Neuron (in vitro differentiated cells): ENCODE measurements at regions not wholly inside any gene's neighbourhood (a gene's known extent, or its start where the extent isn't known, plus 50 kb on each side); places are given as distances from the start of the nearest gene placed in this dataset.
"Not testable (repeated sequence)": the region's sequence is repeated elsewhere in the genome, so short reads cannot be mapped to it uniquely, and the experiment has no call there.

Source experiments
- H2AFZ ChIP-seq: one replicate; pipeline ENCODE4 v1.6.1; 2013; ENCODE audit warnings: low read depth, mild to moderate bottlenecking, inconsistent platforms, low read length, moderate library complexity
- H3K27me3 ChIP-seq: one replicate; pipeline ENCODE4 v1.6.1; 2013; ENCODE audit warnings: low read length; ENCODE audit not compliant: insufficient read depth
- H3K36me3 ChIP-seq: one replicate; pipeline ENCODE4 v1.6.1; 2013; ENCODE audit warnings: low read length; ENCODE audit not compliant: insufficient read depth
- H3K4me1 ChIP-seq: one replicate; pipeline ENCODE4 v1.6.1; 2013; ENCODE audit warnings: low read length; ENCODE audit not compliant: insufficient read depth
- H3K4me3 ChIP-seq: 2 replicates; pipeline ENCODE4 v1.5.1; 2013; ENCODE audit warnings: mild to moderate bottlenecking, low read length, moderate library complexity
- H3K9me3 ChIP-seq: one replicate; pipeline ENCODE4 v1.6.1; 2013; ENCODE audit warnings: low read length

DNA sequence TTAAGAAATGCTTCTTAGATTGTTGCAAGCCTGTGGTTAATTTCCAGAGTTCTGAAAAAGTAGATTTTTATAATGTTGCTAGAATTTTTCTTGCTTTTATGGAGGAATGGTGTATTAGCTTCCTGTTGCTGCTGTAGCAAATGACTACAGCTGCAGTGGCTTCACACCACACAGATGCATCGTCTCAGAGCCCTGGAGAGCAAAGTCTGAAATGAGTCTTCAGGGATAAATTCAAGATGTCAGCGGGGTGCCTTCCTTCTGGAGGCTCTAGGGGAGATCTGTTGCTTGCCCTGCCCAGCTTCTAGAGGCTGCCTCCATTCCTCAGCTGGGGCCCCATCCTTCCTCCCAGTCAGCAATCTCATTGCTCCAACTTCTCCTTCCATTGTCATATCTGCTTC lies 187.8 kb downstream of the ZNF516 start:
- Histone ChIP-seq H2AFZ (no peak overlapping the region), H3K9me3 (no peaks in the 10 kb centered on the region), H3K4me3 (no peak overlapping the region), H3K4me1 (no peaks in the 10 kb centered on the region), H3K27me3 (no peaks in the 10 kb centered on the region), H3K36me3 (no peaks in the 10 kb centered on the region)

DNA sequence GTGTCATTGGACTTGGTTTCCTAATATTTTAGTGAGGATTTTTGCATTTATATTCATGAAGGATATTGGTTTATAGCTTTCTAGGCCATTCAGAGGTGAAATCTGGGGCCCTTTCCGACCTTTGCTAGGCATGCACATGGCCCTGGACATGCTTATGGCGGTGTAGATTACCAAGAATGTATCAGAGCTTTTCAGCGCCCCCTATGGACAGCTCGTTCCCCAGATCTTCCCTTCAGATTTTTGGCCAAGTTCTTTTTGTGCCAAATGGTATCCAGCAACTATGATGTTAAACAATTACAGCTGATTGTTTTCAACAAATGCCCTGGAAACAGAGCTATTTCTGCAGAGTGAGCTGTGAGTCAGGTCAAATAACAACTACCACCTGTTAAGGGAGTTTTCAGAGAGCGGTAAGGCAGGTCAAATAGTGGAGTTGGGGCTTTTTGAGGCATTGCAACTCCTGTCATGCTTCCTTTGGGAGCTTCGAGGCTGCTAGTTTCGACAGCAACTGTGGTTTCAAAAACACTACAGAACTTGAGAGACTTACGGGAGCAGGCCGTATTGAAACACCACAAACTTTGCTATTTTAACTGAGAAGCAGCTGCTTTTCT lies 188.3 kb downstream of the ZNF516 start:
- no peak overlapping the region for H3K4me3 ChIP-seq
- no peaks in the 10 kb centered on the region for H3K27me3 ChIP-seq
- no peak overlapping the region for H2AFZ ChIP-seq
- no peaks in the 10 kb centered on the region for H3K36me3 ChIP-seq
- H3K4me1 ChIP-seq: no peaks in the 10 kb centered on the region
- H3K9me3 ChIP-seq: no peaks in the 10 kb centered on the region

DNA sequence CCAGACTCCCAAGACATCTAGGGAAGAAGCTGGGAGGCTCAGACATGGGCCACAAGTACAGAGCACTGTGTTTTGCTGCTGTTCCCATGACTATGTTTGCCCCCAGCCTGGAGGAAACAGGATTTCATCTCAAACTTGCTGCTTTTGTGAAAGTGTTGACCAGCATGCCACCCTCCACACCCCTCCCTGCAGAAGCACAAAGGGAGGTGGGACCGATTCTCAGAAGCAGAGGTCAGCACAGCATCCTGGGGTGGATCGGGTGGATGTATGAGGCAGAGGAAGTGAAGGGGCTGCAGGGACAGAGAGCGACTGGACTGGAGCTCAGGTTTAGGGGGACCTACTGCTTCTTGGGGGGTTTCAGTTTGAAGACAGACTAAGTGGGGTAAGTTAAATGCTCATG lies 209.2 kb downstream of the ZNF516 start:
- H3K9me3 ChIP-seq: no peaks in the 10 kb centered on the region
- no peaks in the 10 kb centered on the region for H3K36me3 ChIP-seq
- no peak overlapping the region for H2AFZ ChIP-seq
- no peak overlapping the region for H3K4me3 ChIP-seq
- H3K4me1 ChIP-seq: no peaks in the 10 kb centered on the region
- no peaks in the 10 kb centered on the region for H3K27me3 ChIP-seq

DNA sequence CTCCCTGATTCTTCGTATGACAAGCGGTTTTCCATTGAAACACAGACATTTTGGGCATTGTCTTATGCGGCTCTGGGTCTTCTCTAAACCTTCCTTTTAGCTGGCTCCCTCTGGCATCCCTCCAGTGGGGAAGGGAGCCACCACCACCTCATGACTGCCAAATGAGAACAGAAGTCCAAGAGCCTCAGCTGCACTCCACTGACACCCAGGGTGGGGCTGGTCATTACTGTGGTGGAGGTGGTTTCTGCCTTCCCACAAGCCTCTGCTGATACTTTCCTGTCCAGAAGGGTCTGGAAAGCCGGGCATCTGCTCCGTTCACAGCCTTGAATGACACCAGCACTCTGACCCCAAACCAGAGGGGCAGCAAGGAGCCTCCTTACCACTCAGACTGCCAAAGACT lies 213.5 kb downstream of the ZNF516 start:
- Histone ChIP-seq H3K9me3 (no peaks in the 10 kb centered on the region), H3K4me3 (no peak overlapping the region), H3K27me3 (no peaks in the 10 kb centered on the region), H3K36me3 (no peaks in the 10 kb centered on the region), H2AFZ (no peak overlapping the region), H3K4me1 (no peaks in the 10 kb centered on the region)

DNA sequence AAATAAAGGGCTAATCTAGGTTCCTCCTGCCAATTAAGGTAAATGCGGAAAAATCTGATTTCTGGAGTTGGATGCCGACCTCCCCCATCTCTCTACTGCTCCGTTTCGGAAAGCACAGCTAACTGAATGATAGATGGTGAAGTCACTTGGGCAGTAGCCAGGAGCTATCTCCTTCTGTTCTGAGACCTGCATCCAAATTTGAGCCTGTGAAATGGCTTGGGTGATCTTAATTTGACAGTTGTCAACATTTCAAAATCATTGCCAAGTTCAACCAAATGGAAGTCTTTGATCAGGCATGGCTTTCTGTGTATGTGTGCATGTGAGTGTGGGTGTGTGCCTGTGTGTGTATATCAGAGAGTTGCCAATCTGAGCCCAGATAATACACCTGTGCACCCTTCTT lies 217.2 kb downstream of the ZNF516 start:
- Histone ChIP-seq H3K9me3 (no peaks in the 10 kb centered on the region), H3K4me3 (no peak overlapping the region), H3K36me3 (no peaks in the 10 kb centered on the region)

DNA sequence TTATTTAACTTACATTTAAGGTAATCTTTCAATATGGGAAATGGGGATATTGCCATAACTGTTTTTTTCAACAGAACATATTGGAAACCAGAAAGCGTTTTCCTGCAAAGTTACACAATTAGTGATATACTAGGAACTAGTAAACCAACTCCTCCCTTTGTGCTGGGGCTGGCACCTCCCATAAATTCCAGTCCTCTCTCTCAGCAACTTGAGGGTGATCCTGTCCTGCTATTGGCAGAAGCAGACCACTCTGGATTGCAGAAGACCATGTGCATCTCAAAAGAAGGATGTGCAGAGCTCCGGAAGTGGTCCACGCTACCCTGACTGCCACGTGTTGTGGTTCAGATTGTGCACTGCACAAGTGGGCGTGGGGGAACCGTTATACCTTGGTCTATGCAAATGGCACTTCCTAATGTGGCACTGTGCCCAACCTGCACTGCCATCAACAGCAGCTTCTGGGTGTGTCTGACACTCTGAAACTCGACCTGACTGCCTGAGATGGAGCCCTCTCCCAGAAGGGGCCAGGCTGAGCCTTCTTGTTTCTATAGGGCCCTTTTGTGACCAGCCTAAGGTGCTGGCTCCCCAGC lies 219.2 kb downstream of the ZNF516 start:
- Histone ChIP-seq H3K9me3 (no peaks in the 10 kb centered on the region), H3K36me3 (no peaks in the 10 kb centered on the region), H3K27me3 (no peaks in the 10 kb centered on the region), H3K4me3 (no peak overlapping the region), H2AFZ (no peak overlapping the region), H3K4me1 (peaks cover 2% of the 10 kb centered on the region)

More for the DNA sequence above, 217.2 kb downstream of the ZNF516 start:
- Histone ChIP-seq H2AFZ (no peak overlapping the region), H3K27me3 (no peaks in the 10 kb centered on the region), H3K4me1 (peaks cover 2% of the 10 kb centered on the region)

DNA sequence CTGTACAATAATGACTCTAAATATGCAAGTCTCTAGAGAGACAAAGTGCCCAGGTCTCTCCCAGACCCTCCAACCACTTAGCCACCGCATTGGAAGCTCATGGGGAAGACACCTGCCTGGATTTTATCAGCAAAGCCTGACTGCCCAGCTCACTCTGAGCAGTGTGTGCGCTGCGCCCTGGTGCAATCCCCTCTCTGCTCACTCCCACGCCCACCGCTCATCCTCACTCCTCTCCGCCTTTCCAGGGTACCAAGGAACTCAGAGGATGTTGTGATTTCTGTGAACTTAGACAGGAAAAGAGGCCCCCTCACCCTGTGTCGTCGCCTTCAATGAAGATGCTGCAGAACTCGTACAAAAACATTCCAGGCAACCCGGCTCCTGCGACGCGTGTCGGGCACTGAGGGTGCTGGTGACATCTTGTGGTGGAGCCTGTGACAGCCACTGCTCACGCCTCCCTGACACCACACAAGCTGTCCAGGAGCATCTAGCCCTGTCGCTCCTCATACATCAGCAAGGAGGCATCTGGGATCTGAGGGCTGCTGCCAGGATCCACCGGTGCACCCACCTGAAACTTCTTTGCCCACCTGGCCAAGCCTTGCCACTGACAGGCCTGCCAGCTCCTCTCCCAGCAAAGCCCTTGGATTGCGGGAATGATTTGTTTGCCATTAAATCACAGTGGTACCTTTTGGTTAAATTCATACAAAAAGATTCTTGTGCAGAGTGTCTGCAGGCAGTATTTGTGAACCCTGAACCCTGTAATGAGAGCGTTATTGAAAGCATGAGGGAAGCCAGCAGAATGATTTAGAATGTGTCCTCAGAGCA lies 220.4 kb downstream of the ZNF516 start:
- Histone ChIP-seq H3K4me1 (peaks cover 2% of the 10 kb centered on the region), H3K36me3 (no peaks in the 10 kb centered on the region), H3K27me3 (no peaks in the 10 kb centered on the region), H2AFZ (no peak overlapping the region), H3K9me3 (no peaks in the 10 kb centered on the region), H3K4me3 (no peak overlapping the region)

DNA sequence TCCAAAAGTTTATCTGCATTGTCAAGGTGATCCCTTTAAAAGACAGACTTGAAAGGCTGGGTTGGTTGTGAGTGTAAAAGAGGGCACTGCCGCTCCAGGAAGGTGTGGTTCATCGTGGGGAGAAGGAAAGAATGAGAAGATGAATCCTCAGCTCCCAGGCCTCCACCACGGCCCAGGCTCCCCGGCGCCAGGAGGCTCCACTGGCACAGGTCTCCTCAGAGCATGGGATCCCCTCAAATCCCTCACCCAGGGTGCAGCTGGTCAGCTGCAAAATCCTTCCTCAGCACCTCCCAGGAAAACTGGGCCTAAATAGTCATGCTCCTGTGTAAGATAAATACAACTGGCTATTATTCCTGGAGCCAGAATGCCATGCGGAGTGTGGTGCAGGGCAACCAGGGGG lies 221.1 kb downstream of the ZNF516 start:
- no peaks in the 10 kb centered on the region for H3K9me3 ChIP-seq
- H3K4me3 ChIP-seq: no peak overlapping the region
- H3K27me3 ChIP-seq: no peaks in the 10 kb centered on the region
- H3K36me3 ChIP-seq: no peaks in the 10 kb centered on the region
- peaks cover 2% of the 10 kb centered on the region for H3K4me1 ChIP-seq
- H2AFZ ChIP-seq: no peak overlapping the region

DNA sequence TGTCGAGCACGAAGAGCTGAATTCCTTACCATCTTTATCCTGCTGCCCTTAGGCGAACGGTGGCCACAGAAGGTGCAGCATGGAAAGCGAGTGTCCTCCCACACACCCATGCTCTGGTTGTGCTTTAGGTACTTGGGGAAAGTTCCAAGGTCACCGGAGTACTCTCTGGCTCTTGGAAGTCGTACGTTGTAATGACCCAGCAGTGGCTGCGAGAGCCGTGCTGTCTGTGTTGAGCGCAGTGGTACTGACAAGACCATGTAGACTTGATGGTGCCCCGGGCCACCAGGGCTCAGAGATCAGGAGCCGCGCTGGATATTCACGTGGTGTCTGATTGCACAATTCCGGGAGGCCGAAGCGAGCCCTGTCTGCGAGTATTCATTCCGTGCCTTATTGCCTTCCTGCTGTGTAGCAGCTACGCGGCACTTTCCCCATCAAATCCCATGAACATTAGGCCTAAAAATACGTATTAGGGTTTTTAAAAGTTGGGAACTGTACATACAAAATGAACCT lies 222.0 kb downstream of the ZNF516 start:
- no peaks in the 10 kb centered on the region for H3K9me3 ChIP-seq
- H3K4me1 ChIP-seq: peaks cover 2% of the 10 kb centered on the region
- H3K36me3 ChIP-seq: no peaks in the 10 kb centered on the region
- no peak overlapping the region for H2AFZ ChIP-seq
- no peaks in the 10 kb centered on the region for H3K27me3 ChIP-seq
- H3K4me3 ChIP-seq: no peak overlapping the region

DNA sequence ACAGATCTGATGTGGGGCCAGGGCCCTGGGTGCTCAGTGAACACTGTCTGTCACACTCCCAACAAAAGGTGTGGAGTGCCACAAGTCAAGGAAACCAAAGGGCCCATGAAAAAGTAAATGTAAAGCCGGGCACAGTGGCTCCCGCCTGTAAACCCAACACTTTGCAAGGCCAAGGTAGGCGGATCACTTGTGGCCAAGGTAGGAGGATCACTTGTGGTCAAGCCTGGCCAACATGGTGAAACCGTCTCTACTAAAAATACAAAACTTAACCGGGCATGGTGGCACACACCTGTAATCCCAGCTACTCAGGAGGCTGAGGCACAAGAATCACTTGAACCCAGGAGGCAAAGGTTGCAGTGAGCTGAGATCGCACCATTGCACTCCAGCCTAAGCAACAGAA lies 227.6 kb downstream of the ZNF516 start:
- H3K9me3 ChIP-seq, H2AFZ ChIP-seq, H3K4me3 ChIP-seq, H3K27me3 ChIP-seq, H3K36me3 ChIP-seq: not testable (repeated sequence)
- H3K4me1 ChIP-seq: peaks cover 23% of the 10 kb centered on the region

DNA sequence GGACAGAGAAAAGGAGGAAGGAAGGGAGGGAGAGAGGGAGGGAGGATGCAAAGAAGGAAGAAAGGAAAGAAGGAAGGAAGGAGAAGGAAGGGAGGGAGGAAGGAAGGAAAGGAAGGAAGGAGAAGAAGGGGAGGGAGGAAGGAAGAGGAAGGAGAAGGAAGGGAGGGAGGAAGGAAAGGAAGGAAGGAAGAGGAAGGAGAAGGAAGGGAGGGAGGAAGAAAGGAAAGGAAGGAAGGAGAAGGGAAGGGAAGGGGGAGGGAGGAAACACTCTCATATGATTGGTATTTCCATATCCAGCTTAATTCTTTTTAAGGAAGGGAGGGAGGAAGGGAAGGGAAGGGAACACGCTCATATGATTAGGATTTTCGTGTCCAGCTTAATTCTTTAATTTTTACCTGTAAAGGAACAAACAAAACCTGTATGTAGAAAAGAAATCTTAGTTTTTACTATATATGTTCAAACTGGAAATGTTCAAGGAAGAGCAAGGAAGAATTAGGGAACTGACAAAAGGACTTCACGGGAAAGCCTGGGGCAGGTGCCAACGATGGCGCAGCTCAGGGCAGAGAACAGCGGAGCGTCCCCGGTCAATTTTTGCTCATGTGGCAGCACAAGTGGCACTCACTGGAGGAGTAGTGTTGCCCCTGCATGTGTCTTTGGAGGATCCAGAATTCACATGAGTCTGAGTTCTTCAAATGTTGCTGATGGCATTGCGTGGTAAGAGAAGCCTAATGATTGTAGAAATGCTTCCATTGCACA lies 228.6 kb downstream of the ZNF516 start:
- H3K4me3 ChIP-seq: no peak overlapping the region

DNA sequence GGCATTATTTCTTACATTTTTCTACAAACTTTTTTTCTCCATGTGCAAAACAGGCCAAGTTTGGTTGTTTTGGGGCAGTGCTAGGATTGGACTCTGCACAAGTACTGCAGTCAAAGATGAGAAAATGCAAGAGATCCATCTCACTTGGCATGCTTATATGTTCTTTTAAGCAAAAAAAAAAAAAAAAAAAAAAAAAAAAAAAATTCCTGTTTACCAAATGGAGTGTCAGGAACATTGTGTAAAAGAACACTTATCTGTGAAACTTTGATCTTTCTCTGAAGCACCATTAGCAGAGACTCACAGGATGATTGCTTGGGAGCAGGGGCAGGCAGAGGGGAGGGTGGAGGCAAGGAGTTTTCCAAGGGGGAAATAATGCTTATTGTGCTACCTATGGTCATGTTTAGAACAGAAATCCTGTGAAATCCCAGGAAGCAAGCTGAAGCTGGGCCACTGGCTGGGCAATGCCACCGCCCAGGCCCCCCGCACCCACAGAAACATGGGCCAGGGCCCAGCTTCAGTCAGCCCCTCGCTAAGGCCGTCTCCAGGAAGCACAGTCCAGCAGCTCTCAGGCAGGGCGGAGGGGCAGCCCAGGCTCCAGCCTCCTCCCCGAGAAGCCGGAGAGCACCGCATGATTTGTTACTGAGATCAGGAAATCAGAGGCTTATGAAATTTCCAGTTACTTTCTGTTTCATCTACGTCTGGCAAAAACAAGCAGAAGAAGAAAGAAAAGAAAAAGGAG lies 229.4 kb downstream of the ZNF516 start:
- Histone ChIP-seq H3K36me3 (no peaks in the 10 kb centered on the region), H2AFZ (no peak overlapping the region), H3K4me1 (peaks cover 37% of the 10 kb centered on the region), H3K9me3 (no peaks in the 10 kb centered on the region), H3K27me3 (no peaks in the 10 kb centered on the region), H3K4me3 (no peak overlapping the region)

More for the DNA sequence above, 228.6 kb downstream of the ZNF516 start:
- H3K36me3 ChIP-seq: no peaks in the 10 kb centered on the region
- H3K4me1 ChIP-seq: peaks cover 31% of the 10 kb centered on the region
- no peaks in the 10 kb centered on the region for H3K27me3 ChIP-seq
- no peaks in the 10 kb centered on the region for H3K9me3 ChIP-seq
- no peak overlapping the region for H2AFZ ChIP-seq
